ENCODE measurements at regions not wholly inside any gene's neighbourhood (a gene's known extent, or its start where the extent isn't known, plus 50 kb on each side); places are given as distances from the start of the nearest gene placed in this dataset.

GRCh38 chr7:12990440-12990839 is 303.0 kb downstream of the ARL4A start (continued):
- TF ChIP-seq ZNF592 (IDR thresholded peaks at IDR 0.05), result no peak
- TF ChIP-seq IRF4 (IDR thresholded peaks at IDR 0.05; ENCODE audit: low read depth, low read length), result no peak
- no peak for TF ChIP-seq BCLAF1 (IDR thresholded peaks at IDR 0.05)
- no peak for TF ChIP-seq SPI1 (IDR thresholded peaks at IDR 0.05; ENCODE audit: borderline replicate concordance, insufficient read depth, low read depth, low read length)
- no peak for TF ChIP-seq ZZZ3 (IDR thresholded peaks at IDR 0.05; ENCODE audit: control insufficient read depth, insufficient read length, low read depth)
- TF ChIP-seq HDAC6 (IDR thresholded peaks at IDR 0.05; ENCODE audit: unreplicated experiment), result no peak
- TF ChIP-seq SMC3 (IDR thresholded peaks at IDR 0.05; ENCODE audit: borderline replicate concordance, low read length), result no peak
- TF ChIP-seq STAT1 (conservative IDR thresholded peaks at IDR 0.05), result no peak

Data from GM12878 (cell line).